GM12874 (cell line): ENCODE measurements at regions not wholly inside any gene's neighbourhood (a gene's known extent, or its start where the extent isn't known, plus 50 kb on each side); places are given as distances from the start of the nearest gene placed in this dataset.

Experiments used
- TF ChIP-seq, protein P1 (sequence below): IDR thresholded peaks from 2 replicates; pipeline ENCODE4 v1.5.1; 2011; ENCODE audit warnings: low read depth, mild to moderate bottlenecking, control low read depth, low read length, moderate library complexity; ENCODE audit not compliant: insufficient read depth

DNA sequence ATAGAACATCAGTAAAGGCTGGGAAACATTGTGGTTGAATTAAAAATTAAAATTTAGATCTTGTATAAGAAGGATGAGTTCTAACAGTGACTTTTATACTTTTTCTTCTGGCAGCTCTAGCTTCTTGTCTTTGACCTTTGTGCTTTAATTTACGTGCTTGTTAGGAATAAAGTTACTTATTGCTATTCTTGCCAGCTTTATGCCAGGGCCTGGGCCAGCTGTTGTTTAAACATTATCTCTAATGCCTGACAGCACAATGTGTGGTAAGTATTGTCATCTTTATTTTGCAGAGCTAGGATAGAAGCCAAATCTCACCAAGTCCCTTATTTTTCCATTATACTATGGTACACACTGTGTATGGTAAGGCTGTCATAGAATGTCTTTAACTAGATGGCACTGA, 766.7 kb upstream of the GOLIM4 start:
- TF ChIP-seq, protein P1, sequence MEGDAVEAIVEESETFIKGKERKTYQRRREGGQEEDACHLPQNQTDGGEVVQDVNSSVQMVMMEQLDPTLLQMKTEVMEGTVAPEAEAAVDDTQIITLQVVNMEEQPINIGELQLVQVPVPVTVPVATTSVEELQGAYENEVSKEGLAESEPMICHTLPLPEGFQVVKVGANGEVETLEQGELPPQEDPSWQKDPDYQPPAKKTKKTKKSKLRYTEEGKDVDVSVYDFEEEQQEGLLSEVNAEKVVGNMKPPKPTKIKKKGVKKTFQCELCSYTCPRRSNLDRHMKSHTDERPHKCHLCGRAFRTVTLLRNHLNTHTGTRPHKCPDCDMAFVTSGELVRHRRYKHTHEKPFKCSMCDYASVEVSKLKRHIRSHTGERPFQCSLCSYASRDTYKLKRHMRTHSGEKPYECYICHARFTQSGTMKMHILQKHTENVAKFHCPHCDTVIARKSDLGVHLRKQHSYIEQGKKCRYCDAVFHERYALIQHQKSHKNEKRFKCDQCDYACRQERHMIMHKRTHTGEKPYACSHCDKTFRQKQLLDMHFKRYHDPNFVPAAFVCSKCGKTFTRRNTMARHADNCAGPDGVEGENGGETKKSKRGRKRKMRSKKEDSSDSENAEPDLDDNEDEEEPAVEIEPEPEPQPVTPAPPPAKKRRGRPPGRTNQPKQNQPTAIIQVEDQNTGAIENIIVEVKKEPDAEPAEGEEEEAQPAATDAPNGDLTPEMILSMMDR, result no peak

DNA sequence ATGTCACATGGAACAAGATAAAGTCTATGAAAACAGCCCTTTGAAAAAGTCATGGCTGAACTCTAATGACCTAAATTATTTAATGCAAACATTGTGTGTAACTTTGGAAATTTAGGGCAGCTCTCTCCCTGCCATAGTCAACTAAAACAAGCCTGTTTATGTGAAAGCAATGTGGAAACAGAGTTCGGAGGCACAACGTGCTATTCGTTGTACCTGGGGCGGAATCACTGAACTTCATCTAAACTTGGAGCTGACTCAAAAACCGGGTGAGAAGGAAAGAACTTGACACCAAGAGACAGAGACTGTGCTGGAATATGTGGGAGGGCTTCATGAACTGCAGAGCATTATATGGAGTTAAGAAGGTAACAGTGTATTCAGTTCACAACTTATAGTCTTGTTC, 764.9 kb upstream of the GOLIM4 start:
- TF ChIP-seq, protein P1, result no peak

DNA sequence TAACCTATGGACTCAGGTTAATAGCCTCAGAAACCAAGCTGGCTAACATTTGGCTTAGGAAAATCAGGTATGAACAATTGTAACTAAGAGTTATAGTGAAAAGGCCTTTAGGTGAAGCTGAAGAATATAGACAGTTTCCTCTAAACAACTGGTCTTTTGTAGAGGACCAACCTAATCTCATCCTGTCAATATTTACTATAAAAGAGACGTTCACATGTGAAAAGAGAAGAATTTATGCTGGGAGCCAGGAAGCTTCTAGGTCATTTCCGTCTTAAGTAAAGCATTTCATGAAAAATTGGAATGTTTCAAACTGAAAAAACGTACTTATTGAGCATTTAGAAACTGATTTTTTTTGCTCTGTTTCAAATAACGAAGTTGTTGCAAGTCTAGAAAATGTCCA, 764.3 kb upstream of the GOLIM4 start:
- TF ChIP-seq, protein P1, result no peak

DNA sequence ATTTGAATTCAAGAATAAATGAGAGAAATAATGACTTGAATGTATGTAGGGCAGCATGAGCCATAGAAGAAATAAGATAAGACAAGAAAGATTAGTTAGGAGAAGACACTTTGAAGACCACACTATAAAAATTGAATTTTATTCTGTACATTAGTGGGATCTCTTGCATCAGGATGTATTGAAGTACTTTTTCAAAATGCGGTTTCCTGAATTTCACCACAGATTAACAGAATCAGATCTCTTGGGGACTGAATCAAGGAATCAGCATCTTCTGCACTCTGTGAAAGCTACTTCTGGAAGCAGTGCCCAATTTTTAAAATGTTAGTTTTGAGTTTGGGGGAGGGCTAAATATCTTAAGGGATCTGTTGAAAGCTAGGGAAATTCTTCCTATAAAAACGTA, 763.9 kb upstream of the GOLIM4 start:
- TF ChIP-seq, protein P1, result no peak

DNA sequence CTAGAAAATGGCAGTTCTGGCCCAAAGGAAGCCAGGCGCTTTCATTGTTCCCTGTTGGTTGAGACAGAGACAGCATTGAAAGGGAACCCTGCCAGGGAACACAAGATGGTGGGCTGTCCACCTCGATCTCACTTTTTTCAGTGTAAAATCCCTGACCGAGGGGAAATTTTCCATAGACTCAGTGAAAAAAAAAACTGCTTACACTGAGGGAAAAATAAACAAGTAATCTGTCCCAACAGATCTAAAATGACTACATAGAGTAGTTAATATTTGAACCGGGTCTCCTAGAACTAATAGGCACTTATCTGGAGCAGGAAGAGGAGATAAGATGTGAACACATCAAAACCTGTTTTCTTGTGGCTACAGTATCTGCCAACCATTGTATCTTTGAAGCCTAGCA, 763.4 kb upstream of the GOLIM4 start:
- TF ChIP-seq, protein P1, result no peak

DNA sequence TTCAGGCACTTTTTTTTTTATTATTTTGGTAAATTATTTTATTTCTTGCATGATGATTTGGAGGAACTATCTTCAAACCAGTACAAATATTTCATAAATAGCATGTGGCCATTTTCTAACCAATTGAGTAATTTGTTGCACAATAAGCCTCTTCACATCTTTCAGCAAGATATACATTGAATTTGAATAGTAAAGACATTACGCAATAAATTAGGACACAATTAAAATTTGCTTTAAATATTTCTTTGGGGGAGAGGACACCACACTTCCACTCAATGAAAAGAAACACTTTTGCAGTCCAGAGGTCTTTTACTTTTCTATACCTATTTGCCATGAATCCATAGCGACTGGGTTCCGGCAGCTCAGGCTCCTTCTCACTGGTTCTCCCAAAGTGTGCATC, 762.6 kb upstream of the GOLIM4 start:
- TF ChIP-seq, protein P1, result no peak

DNA sequence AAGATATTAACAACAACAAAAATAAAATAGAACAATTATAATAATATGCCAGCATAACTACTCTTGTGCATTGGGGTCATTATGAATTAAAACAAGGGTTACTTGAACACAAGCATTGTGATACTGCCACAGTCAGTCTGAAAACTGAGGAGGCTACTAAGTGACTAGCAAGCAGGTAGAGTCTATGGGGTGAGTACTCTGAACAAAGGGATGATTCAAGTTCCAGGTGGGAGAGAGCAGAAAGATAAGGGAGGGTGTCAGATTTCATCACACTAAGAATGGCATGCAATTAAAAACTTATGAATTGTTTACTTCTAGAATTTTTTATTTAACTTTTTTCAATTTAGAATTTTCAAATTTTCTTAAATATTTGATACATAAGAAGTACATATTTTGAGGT, 754.4 kb upstream of the GOLIM4 start:
- TF ChIP-seq, protein P1, result no peak
